Hematopoietic multipotent progenitor cell treated with erythropoietin and hydrocortisone succinate and interleukin-3 and kit ligand, for 6 days (in vitro differentiated cells): ENCODE measurements at regions not wholly inside any gene's neighbourhood (a gene's known extent, or its start where the extent isn't known, plus 50 kb on each side); places are given as distances from the start of the nearest gene placed in this dataset.
"Not testable (repeated sequence)": the region's sequence is repeated elsewhere in the genome, so short reads cannot be mapped to it uniquely, and the experiment has no call there.

Experiments used
- DNase-seq: peaks from one replicate; pipeline ENCODE4 v3.0.0-alpha.2; 2015

GRCh38 chr9:104980039-104980654, 52.2 kb upstream of the ABCA1 start:
- no peak for DNase-seq

- no peak for DNase-seq
These were observed 53.7 kb upstream of the ABCA1 start for GRCh38 chr9:104981543-104982129.

- peak; percentile 97 for DNase-seq
These were observed 54.6 kb upstream of the ABCA1 start for GRCh38 chr9:104982543-104982942.

- DNase-seq, result no peak
These were observed 55.5 kb upstream of the ABCA1 start for GRCh38 chr9:104983491-104983890.

GRCh38 chr9:104984121-104984520, 56.2 kb upstream of the ABCA1 start:
- DNase-seq, result peak; percentile 79

GRCh38 chr9:104984542-104984941, 56.6 kb upstream of the ABCA1 start:
- no peak for DNase-seq

GRCh38 chr9:104984948-104985347, 57.0 kb upstream of the ABCA1 start:
- DNase-seq, result no peak

GRCh38 chr9:104986096-104986495, 58.1 kb upstream of the ABCA1 start:
- DNase-seq, result no peak

GRCh38 chr9:104987743-104988142, 59.8 kb upstream of the ABCA1 start:
- no peak for DNase-seq

GRCh38 chr9:104988539-104988938, 60.6 kb upstream of the ABCA1 start:
- DNase-seq, result no peak

- peak; percentile 88 for DNase-seq
These were observed 63.4 kb upstream of the ABCA1 start for GRCh38 chr9:104991144-104991953.

- no peak for DNase-seq
These were observed 64.7 kb upstream of the ABCA1 start for GRCh38 chr9:104992659-104993058.

GRCh38 chr9:104993291-104993963, 65.5 kb upstream of the ABCA1 start:
- DNase-seq, result peak; percentile 59

GRCh38 chr9:104997536-104997935, 69.6 kb upstream of the ABCA1 start:
- DNase-seq, result no peak

- DNase-seq, result no peak
These were observed 71.2 kb upstream of the ABCA1 start for GRCh38 chr9:104999136-104999535.

- DNase-seq, result not testable (repeated sequence)
These were observed 72.6 kb upstream of the ABCA1 start for GRCh38 chr9:105000529-105000928.

GRCh38 chr9:105004466-105005090, 76.6 kb upstream of the ABCA1 start:
- no peak for DNase-seq

- DNase-seq, result no peak
These were observed 77.2 kb upstream of the ABCA1 start for GRCh38 chr9:105005186-105005585.

- no peak for DNase-seq
These were observed 78.6 kb upstream of the ABCA1 start for GRCh38 chr9:105006514-105006913.

- DNase-seq, result peak; percentile 69
These were observed 79.2 kb upstream of the ABCA1 start for GRCh38 chr9:105007143-105007542.

- DNase-seq, result not testable (repeated sequence)
These were observed 82.1 kb upstream of the ABCA1 start for GRCh38 chr9:105010089-105010488.

- no peak for DNase-seq
These were observed 94.0 kb upstream of the ABCA1 start for GRCh38 chr9:105021917-105022316.

GRCh38 chr9:105022545-105022944, 94.6 kb upstream of the ABCA1 start:
- not testable (repeated sequence) for DNase-seq
